NCI-H1092 treated with DMSO at 0.1 percent for 48 hours (cell line): ENCODE measurements at regions not wholly inside any gene's neighbourhood (a gene's known extent, or its start where the extent isn't known, plus 50 kb on each side); places are given as distances from the start of the nearest gene placed in this dataset.

Experiments
- DNase-seq: peaks from one replicate; lab custom pipeline; 2025; lab: John Stamatoyannopoulos, UW

GRCh38 chr11:134799386-134799785 is 387.3 kb upstream of the B3GAT1 start:
- DNase-seq, result no peak

- no peak for DNase-seq
These were observed 385.5 kb upstream of the B3GAT1 start for GRCh38 chr11:134797411-134798089.

GRCh38 chr11:134795017-134795416 is 383.0 kb upstream of the B3GAT1 start:
- DNase-seq, result no peak

GRCh38 chr11:134794192-134794591 is 382.1 kb upstream of the B3GAT1 start:
- DNase-seq, result no peak

GRCh38 chr11:134792677-134793076 is 380.6 kb upstream of the B3GAT1 start:
- no peak for DNase-seq

- DNase-seq, result no peak
These were observed 380.0 kb upstream of the B3GAT1 start for GRCh38 chr11:134792044-134792443.

GRCh38 chr11:134791102-134791501 is 379.1 kb upstream of the B3GAT1 start:
- no peak for DNase-seq

GRCh38 chr11:134789104-134789503 is 377.1 kb upstream of the B3GAT1 start:
- no peak for DNase-seq

- no peak for DNase-seq
These were observed 374.6 kb upstream of the B3GAT1 start for GRCh38 chr11:134786636-134787035.

- no peak for DNase-seq
These were observed 373.7 kb upstream of the B3GAT1 start for GRCh38 chr11:134785660-134786284.

- no peak for DNase-seq
These were observed 373.0 kb upstream of the B3GAT1 start for GRCh38 chr11:134785059-134785458.

GRCh38 chr11:134784568-134784967 is 372.5 kb upstream of the B3GAT1 start:
- DNase-seq, result no peak

- DNase-seq, result no peak
These were observed 372.0 kb upstream of the B3GAT1 start for GRCh38 chr11:134784046-134784445.

- no peak for DNase-seq
These were observed 371.2 kb upstream of the B3GAT1 start for GRCh38 chr11:134783234-134783633.

- no peak for DNase-seq
These were observed 369.4 kb upstream of the B3GAT1 start for GRCh38 chr11:134781380-134781866.

- DNase-seq, result no peak
These were observed 368.6 kb upstream of the B3GAT1 start for GRCh38 chr11:134780486-134781147.

GRCh38 chr11:134779179-134779578 is 367.1 kb upstream of the B3GAT1 start:
- no peak for DNase-seq

- no peak for DNase-seq
These were observed 356.4 kb upstream of the B3GAT1 start for GRCh38 chr11:134768463-134768862.

GRCh38 chr11:134765565-134765964 is 353.5 kb upstream of the B3GAT1 start:
- DNase-seq, result no peak

GRCh38 chr11:134764966-134765365 is 352.9 kb upstream of the B3GAT1 start:
- DNase-seq, result no peak

- no peak for DNase-seq
These were observed 352.3 kb upstream of the B3GAT1 start for GRCh38 chr11:134764367-134764766.

GRCh38 chr11:134763030-134763388 is 351.0 kb upstream of the B3GAT1 start:
- DNase-seq, result no peak
